Spleen (tissue), 7 donors: ENCODE measurements at regions not wholly inside any gene's neighbourhood (a gene's known extent, or its start where the extent isn't known, plus 50 kb on each side); places are given as distances from the start of the nearest gene placed in this dataset.

Source experiments
- POLR2A ChIP-seq, 3 donors: fragments of 450-650 bp; IDR thresholded peaks; one replicate each; pipeline ENCODE4 v1.5.1; 2017; ENCODE audit warnings: antibody characterized with exemption in 3 of 3, mild to moderate bottlenecking in 1 of 3
- TF ChIP-seq, protein P1 (sequence below), 11 experiments: fragments of 200-600 bp in 7 of 11; fragments of 450-650 bp in 4 of 11; sonication (generic) in 4 of 11; IDR thresholded peaks in 8 of 11; conservative IDR thresholded peaks in 3 of 11; 1 replicate in 7 of 11; 2 replicates in 4 of 11; pipeline versions ENCODE4 v1.4.0 to v1.8.0; 2016 to 2021; ENCODE audit warnings: antibody characterized with exemption in 11 of 11, inconsistent platforms in 4 of 11, mild to moderate bottlenecking in 1 of 11
- donor health status: DM: no; HTN: no; CAD: no; lungs with moderate emphysema.
- donor health status: DM: no; HTN: no; CAD: no.
- donor health status: DM: no; HTN: no; CAD: no.

DNA sequence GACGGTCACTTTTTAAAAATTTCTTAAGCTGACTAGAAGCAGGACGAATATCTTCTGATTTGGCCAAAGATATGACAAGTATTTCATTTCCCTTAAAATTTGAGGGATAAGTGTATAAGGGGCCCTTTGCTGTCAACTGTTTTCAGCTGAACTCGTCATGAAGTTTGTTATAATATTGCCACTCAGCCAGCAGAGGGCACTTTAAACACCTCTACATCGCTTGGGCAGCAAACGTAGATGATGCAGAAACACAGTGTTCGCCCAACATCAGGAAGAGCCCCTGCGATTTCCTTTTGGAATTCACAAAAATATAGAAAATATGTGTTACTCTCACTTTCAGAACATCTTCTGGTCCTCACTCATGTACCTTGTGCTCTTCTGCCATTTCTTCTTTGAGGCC is 435.7 kb upstream of the FMR1 start:
- TF ChIP-seq, protein P1, sequence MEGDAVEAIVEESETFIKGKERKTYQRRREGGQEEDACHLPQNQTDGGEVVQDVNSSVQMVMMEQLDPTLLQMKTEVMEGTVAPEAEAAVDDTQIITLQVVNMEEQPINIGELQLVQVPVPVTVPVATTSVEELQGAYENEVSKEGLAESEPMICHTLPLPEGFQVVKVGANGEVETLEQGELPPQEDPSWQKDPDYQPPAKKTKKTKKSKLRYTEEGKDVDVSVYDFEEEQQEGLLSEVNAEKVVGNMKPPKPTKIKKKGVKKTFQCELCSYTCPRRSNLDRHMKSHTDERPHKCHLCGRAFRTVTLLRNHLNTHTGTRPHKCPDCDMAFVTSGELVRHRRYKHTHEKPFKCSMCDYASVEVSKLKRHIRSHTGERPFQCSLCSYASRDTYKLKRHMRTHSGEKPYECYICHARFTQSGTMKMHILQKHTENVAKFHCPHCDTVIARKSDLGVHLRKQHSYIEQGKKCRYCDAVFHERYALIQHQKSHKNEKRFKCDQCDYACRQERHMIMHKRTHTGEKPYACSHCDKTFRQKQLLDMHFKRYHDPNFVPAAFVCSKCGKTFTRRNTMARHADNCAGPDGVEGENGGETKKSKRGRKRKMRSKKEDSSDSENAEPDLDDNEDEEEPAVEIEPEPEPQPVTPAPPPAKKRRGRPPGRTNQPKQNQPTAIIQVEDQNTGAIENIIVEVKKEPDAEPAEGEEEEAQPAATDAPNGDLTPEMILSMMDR (IDR thresholded peaks at IDR 0.05 in 8 of 11, conservative IDR thresholded peaks at IDR 0.05 in 3 of 11) = no peak
- TF ChIP-seq POLR2A (IDR thresholded peaks at IDR 0.05) = no peak
